ENCODE measurements at regions not wholly inside any gene's neighbourhood (a gene's known extent, or its start where the extent isn't known, plus 50 kb on each side); places are given as distances from the start of the nearest gene placed in this dataset.

DNA sequence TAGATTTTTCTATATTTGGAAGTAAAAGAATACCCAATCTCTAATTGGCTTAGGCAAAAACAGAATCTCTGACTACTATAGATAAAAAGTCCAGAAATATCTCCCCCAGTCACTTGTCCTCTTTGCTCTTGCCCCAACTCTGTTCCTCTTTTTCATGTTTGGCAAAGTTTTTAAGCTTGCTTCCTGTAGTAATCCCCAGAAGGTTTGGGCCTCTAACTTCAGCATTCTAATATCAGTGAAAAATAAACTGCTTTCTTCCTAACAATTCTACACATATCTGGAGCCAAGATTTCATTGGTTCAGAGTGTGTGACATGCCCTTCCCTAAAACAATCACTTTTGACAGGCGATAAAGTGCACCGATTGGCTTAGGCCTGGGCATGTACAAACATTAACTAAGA lies 1680.3 kb downstream of the MAT2B start:
- DNase-seq = no peak
- H3K4me3 Mint-ChIP-seq = no peak overlapping the region
- ATAC-seq = no peak
- POLR2A ChIA-PET = no interaction called here
- peaks cover 0 to 5% (median 0%) of the 10 kb centered on the region in 4 donors for H3K4me1 Mint-ChIP-seq
- H3K27me3 Mint-ChIP-seq = peaks cover 0 to 3% (median 0%) of the 10 kb centered on the region in 5 donors
- no peaks in the 10 kb centered on the region for H3K36me3 Mint-ChIP-seq
- H3K9me3 Mint-ChIP-seq = peaks cover 0 to 16% (median 6%) of the 10 kb centered on the region in 9 donors
- no peak overlapping the region for H3K27ac Mint-ChIP-seq

DNA sequence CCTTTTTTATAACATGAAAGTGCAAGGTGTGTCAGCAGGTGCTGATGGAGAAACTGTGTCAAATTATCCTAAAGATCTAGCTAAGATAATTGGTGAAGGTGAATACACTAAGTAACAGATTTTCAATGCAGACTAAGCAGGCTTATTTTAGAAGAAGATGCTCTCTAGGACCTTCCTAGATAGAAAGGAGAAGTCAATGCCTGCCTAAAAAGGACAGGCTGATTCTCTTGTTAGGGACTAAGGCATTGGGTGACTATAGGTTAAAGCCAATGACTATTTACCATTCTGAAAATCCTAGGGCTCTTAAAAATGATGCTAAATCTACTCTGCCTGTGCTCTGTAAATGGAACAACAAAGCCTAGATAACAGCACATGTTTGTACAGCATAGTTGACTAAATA lies 1682.4 kb downstream of the MAT2B start:
- Mint-ChIP-seq H3K4me1 (peaks cover 0 to 5% (median 0%) of the 10 kb centered on the region in 4 donors), H3K36me3 (no peaks in the 10 kb centered on the region), H3K27me3 (peaks cover 0 to 3% (median 0%) of the 10 kb centered on the region in 5 donors), H3K27ac (no peak overlapping the region), H3K9me3 (peaks cover 0 to 12% (median 5%) of the 10 kb centered on the region in 9 donors), H3K4me3 (no peak overlapping the region)
- POLR2A ChIA-PET = no interaction called here
- DNase-seq (no peak), ATAC-seq (no peak)

DNA sequence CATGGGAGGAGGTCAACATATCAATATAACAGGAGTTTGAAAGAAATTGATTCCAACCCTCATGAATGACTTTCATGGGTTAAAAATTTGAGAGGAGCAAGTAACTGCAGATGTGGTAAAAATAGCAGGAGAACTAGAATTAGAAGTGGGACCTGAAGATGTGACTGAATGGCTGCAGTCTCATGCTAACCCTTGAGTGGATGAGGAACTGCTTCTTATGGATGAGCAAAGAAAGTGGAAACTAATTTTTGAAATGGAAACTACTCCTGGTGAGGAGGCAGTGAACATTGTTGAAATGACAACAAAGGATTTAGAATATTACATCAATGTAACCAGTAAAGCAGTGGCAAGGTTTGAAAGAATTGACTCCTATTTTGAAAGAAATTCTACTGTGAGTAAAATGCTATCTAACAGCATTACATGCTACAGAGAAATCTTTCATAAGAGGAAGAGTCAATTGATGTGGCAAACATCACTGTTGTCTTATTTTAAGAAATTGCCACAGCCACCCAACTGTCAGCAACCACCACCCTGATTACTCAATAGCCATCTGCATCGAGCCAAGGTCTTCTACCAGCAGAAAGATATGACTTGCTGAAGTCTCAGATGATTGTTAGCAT lies 1683.2 kb downstream of the MAT2B start:
- POLR2A ChIA-PET = no interaction called here
- Mint-ChIP-seq H3K36me3 (no peaks in the 10 kb centered on the region), H3K27ac (no peak overlapping the region), H3K4me3 (no peak overlapping the region), H3K9me3 (peaks cover 0 to 12% (median 4%) of the 10 kb centered on the region in 9 donors), H3K27me3 (peaks cover 0 to 3% (median 0%) of the 10 kb centered on the region in 5 donors), H3K4me1 (peaks cover 0 to 5% (median 0%) of the 10 kb centered on the region in 4 donors)
- ATAC-seq = no peak
- DNase-seq = no peak

DNA sequence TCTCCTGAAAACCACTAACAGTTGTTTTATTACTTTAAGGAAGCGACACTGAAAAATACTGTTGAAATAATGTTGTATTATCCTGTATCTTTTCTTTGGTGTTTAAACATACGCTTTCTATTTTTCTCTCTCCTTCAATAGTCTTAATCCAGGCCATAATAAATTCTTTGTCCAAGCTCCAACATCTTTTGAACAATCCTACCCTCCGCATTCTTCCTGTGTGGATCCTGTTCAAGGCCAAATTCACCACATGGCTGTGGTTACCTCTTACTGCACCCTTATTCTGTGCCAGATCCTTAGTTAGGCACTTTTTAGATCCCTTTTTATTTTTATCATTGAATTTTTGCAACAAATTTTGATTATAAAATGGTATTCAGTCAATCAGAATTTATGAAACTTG lies 1691.5 kb downstream of the MAT2B start:
- ATAC-seq (no peak), DNase-seq (no peak)
- Mint-ChIP-seq H3K27ac (no peak overlapping the region), H3K4me1 (no peaks in the 10 kb centered on the region), H3K9me3 (peaks cover 0 to 6% (median 0%) of the 10 kb centered on the region in 9 donors), H3K36me3 (no peaks in the 10 kb centered on the region), H3K4me3 (no peak overlapping the region), H3K27me3 (no peaks in the 10 kb centered on the region)
- POLR2A ChIA-PET = no interaction called here

DNA sequence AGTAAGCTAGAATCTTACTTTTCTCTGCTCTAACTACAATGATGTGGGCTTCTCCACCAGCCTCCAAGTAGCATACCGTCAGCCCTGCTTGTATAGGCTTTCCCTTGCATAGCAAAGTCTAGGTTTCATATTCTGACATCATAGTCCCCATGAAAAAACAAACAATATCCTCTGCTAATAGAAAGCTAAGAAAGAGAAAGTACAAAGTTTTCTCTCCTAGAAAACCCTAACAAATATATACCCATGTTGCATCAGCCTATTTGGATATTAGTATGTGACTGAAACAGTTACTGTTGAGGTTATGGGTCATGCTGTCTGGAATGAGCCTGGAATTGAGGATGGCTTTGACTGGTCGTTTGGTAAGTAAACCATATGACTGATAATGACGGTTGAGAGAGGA lies 1696.0 kb downstream of the MAT2B start:
- ATAC-seq (no peak), DNase-seq (no peak)
- H3K9me3 Mint-ChIP-seq = peaks cover 0 to 6% (median 0%) of the 10 kb centered on the region in 9 donors
- H3K4me3 Mint-ChIP-seq = no peak overlapping the region
- H3K4me1 Mint-ChIP-seq = no peaks in the 10 kb centered on the region
- POLR2A ChIA-PET = no interaction called here
- no peak overlapping the region for H3K27ac Mint-ChIP-seq
- H3K36me3 Mint-ChIP-seq = no peaks in the 10 kb centered on the region
- no peaks in the 10 kb centered on the region for H3K27me3 Mint-ChIP-seq

DNA sequence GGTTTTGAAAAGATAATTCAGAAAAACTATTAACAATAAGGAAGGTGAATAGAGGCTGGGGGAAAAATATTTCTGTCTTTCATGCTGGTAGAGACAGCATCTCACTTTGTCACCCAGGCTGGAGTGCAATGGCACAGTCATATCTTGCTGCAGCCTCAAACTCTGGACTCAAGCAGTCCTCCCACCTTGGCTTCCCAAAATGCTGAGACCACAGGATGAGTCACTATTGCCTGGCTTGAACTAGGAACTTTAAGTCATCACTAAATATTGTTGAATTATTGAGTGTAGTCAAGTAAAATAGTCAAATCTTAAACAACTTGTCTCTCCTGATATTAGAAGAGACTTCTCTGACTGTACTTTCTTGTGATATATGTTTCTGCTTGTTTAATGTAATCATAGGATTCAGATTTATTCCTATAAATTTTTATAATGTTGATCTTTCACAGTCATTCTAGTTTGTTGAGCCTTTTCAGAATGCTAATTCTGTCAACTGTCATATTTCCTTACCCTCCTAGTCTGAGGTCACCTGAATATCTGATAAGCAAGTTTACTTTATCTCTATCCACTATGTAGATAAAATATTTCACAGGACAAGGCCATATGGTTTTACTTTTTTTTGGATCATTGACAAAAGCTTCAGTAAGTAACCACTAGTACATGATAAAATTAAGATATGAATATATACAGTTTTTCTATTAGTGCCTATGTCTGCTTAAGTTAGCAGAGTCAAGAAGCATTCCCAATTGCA lies 1696.5 kb downstream of the MAT2B start:
- POLR2A ChIA-PET = no interaction called here
- ATAC-seq = no peak
- peaks cover 0 to 6% (median 0%) of the 10 kb centered on the region in 9 donors for H3K9me3 Mint-ChIP-seq
- no peaks in the 10 kb centered on the region for H3K4me1 Mint-ChIP-seq
- no peak overlapping the region for H3K27ac Mint-ChIP-seq
- no peaks in the 10 kb centered on the region for H3K36me3 Mint-ChIP-seq
- no peak for DNase-seq
- no peaks in the 10 kb centered on the region for H3K27me3 Mint-ChIP-seq
- H3K4me3 Mint-ChIP-seq = no peak overlapping the region

DNA sequence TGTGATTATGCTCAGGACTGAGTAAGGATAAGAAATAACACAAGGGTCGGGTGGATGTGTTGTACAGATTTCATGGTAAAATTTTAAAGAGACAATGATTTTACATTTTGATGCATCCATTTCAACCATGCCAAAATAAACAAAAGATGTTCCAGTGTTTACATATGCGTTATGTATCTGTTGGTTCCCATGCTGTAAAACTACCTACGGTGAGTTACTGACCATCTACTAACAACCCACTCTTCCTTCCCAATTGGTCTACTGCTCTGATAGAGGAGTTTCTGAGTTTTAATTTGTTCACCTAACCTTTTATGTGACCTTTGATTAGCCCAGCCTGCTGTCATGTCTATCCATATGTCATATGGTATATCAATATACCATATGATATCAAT lies 1697.1 kb downstream of the MAT2B start:
- Mint-ChIP-seq H3K27ac (no peak overlapping the region), H3K36me3 (no peaks in the 10 kb centered on the region), H3K27me3 (no peaks in the 10 kb centered on the region), H3K4me3 (no peak overlapping the region), H3K9me3 (peaks cover 0 to 1% (median 0%) of the 10 kb centered on the region in 9 donors), H3K4me1 (no peaks in the 10 kb centered on the region)
- no peak for ATAC-seq
- POLR2A ChIA-PET = no interaction called here
- DNase-seq = no peak

DNA sequence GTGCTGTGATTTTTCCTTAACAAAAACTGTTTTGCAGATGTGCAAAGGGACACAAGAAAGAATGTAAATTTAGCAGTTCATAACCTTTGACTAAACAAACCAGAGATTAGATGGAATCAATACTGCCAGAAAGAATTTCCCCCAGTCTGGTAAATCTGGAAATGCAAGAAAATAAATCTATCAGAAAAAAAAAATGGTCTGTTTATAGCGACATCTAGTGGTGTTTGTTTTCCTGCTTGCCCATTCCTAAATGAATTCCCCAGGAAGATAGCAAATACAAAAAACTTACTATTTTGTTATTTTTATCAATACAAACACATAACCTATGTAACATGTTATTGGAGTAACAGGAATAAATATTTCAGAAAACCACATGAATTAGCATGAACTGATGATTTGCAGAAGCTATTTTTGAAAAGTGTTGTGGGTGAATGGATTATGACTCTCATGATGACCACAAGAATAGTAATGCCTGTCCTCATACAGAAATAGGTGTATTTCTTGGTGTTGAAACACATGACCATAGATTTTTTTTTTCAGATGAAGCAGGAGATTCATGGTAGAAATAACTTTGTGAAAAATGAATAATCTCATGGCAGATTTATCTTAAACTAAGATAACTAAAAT lies 1703.8 kb downstream of the MAT2B start:
- no peaks in the 10 kb centered on the region for H3K27me3 Mint-ChIP-seq
- H3K9me3 Mint-ChIP-seq = no peaks in the 10 kb centered on the region
- peak in 1 of 10 donors; percentile 4 for DNase-seq
- H3K36me3 Mint-ChIP-seq = no peaks in the 10 kb centered on the region
- no peak for ATAC-seq
- no peaks in the 10 kb centered on the region for H3K4me1 Mint-ChIP-seq
- H3K27ac Mint-ChIP-seq = no peak overlapping the region
- H3K4me3 Mint-ChIP-seq = no peak overlapping the region
- POLR2A ChIA-PET = no interaction called here

DNA sequence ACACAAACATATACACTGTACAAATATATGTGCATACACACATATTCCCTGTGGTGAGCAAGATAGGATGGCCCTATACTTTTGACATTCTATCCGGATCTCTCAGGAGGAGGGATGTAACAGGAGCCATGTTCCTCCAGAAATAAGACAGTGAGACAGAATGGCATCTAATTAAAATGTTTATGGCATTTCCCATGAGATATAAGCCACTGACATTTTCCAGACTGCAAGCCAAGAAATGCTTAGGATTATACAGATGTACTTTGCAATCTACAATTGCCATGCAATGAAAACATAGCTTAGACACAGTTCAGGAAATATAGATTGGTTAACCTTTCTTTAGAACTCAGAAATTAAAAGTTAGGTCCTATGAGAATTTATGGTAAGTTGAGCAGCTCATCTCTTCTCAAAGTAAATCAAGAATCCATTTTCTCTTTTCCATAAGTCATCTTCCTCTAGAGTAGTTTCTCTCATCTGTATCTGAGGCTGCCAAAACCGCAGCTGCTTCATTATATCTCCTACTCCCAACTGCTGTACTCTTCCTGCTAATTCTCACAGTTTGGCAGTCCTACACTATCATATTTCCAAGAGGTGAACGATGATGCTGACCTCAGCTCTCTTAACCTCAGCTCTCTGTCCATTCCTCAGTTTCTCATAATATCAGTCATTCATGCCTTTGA lies 1719.1 kb downstream of the MAT2B start:
- H3K27ac Mint-ChIP-seq = no peak overlapping the region
- peaks cover 0 to 10% (median 0%) of the 10 kb centered on the region in 9 donors for H3K9me3 Mint-ChIP-seq
- DNase-seq (no peak), ATAC-seq (no peak)
- POLR2A ChIA-PET = no interaction called here
- H3K36me3 Mint-ChIP-seq = no peaks in the 10 kb centered on the region
- H3K27me3 Mint-ChIP-seq = no peaks in the 10 kb centered on the region
- H3K4me3 Mint-ChIP-seq = no peak overlapping the region
- H3K4me1 Mint-ChIP-seq = no peaks in the 10 kb centered on the region

DNA sequence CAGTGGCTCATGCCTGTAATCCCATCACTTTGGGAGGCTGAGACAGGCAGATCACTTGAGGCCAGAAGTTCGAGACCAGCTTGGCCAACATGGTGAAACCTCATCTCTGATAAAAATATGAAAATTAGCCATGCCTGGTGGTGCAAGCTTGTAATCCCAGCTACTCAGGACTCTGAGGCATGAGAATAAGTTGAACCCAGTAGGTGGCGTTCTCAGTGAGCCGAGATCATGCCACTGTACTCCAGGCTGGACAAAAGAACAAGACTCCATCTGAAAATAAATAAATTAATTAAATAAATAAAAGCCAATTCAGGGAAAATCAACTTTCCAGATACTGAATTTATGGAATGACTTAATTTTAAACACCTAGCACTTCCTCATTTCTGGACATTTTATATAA lies 1722.1 kb downstream of the MAT2B start:
- POLR2A ChIA-PET = no interaction called here
- H3K36me3 Mint-ChIP-seq = no peaks in the 10 kb centered on the region
- H3K4me3 Mint-ChIP-seq = no peak overlapping the region
- ATAC-seq = no peak
- H3K9me3 Mint-ChIP-seq = peaks cover 0 to 10% (median 0%) of the 10 kb centered on the region in 9 donors
- no peaks in the 10 kb centered on the region for H3K27me3 Mint-ChIP-seq
- H3K4me1 Mint-ChIP-seq = no peaks in the 10 kb centered on the region
- no peak overlapping the region for H3K27ac Mint-ChIP-seq
- no peak for DNase-seq

DNA sequence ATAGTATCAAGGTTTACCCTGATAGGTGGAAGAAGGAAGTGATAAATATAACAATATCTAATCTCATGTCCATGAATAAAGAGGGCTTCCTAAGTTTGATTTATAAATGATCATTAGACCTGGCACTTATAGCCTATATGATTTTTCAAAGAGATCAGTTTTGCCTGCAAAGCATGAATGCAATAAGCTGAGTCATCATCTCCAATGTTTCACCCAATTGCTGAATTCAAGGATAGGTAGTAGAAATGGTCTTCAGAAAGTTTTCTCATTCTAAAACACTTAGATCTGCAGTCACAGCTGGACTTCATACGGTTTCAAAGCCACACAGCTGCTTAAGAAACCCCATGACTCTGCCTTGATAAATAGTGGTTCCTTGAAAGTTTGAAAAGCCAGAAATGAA lies 1722.8 kb downstream of the MAT2B start:
- H3K27me3 Mint-ChIP-seq = no peaks in the 10 kb centered on the region
- H3K27ac Mint-ChIP-seq = no peak overlapping the region
- H3K4me3 Mint-ChIP-seq = no peak overlapping the region
- H3K4me1 Mint-ChIP-seq = no peaks in the 10 kb centered on the region
- no peaks in the 10 kb centered on the region for H3K36me3 Mint-ChIP-seq
- peaks cover 0 to 8% (median 0%) of the 10 kb centered on the region in 9 donors for H3K9me3 Mint-ChIP-seq
- POLR2A ChIA-PET = no interaction called here
- DNase-seq = no peak
- ATAC-seq = no peak

DNA sequence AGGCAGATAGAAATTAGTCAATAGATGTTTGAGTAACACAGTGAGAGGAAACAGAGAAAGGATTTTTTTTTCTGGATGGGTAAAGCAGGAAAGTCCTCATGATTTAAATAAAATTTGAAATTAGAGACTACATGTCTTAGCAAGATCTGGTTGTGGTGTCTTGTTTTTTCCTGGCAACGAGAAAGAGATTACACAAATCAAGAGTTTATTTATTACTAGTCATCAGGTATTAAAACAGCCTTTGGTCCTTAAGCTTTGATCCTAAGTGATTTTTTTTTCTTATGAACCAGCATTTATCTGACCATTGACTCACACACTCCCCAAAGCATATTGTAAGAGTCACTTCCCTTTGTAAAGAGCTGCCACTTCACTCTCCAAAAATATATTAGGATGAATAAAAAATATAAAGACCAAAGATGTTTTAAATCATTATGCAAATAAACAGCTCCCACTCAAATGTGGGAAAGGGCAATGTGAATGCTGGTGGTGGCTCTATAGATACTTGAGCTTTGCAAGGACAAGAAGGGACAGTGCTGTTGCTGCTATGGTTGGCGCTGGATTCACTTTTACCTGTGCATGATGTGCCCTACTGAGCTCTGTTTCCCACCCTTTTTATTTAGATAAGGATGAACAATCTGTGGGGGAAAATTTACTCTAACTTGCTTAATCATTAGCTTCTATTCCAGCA lies 1726.5 kb downstream of the MAT2B start:
- Mint-ChIP-seq H3K4me3 (no peak overlapping the region), H3K27me3 (peaks cover 0 to 1% (median 0%) of the 10 kb centered on the region in 5 donors), H3K36me3 (no peaks in the 10 kb centered on the region), H3K9me3 (peaks cover 0 to 11% (median 2%) of the 10 kb centered on the region in 9 donors), H3K27ac (no peak overlapping the region), H3K4me1 (no peaks in the 10 kb centered on the region)
- ATAC-seq (no peak), DNase-seq (no peak)
- POLR2A ChIA-PET = no interaction called here
